PC-9 (cell line): ENCODE measurements at regions not wholly inside any gene's neighbourhood (a gene's known extent, or its start where the extent isn't known, plus 50 kb on each side); places are given as distances from the start of the nearest gene placed in this dataset.

Experiments used
- EZH2 ChIP-seq: fragments of 200-600 bp; sonication (generic); IDR thresholded peaks from 2 replicates; pipeline ENCODE4 v1.8.0; 2017; ENCODE audit warnings: antibody characterized with exemption, low read depth
- TF ChIP-seq, protein P1 (sequence below): fragments of 200-600 bp; sonication (generic); conservative IDR thresholded peaks from 2 replicates; pipeline ENCODE4 v1.6.1; 2017; ENCODE audit warnings: mixed run types, antibody characterized with exemption, mild to moderate bottlenecking, moderate library complexity

DNA sequence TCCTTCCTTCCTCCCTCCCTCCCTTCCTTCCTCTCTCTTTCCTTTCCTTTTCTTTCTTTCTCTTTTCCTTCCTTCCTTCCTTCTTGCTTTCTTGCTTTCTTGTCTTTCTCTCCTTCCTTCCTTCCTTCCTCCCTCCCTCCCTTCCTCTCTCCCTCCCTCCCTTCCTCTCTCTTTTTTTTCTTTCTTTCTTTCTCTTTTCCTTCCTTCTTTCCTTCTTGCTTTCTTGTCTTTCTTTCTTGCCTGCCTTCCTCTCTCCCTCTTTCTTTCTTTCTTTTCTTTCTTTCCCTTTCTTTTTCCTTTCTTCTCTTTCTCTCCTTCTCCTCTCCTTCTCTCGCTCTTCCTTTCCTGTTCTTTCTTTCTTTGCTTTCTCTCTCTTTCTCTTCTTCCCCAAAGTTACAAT, 728.4 kb upstream of the ADAMTS5 start:
- TF ChIP-seq, protein P1, sequence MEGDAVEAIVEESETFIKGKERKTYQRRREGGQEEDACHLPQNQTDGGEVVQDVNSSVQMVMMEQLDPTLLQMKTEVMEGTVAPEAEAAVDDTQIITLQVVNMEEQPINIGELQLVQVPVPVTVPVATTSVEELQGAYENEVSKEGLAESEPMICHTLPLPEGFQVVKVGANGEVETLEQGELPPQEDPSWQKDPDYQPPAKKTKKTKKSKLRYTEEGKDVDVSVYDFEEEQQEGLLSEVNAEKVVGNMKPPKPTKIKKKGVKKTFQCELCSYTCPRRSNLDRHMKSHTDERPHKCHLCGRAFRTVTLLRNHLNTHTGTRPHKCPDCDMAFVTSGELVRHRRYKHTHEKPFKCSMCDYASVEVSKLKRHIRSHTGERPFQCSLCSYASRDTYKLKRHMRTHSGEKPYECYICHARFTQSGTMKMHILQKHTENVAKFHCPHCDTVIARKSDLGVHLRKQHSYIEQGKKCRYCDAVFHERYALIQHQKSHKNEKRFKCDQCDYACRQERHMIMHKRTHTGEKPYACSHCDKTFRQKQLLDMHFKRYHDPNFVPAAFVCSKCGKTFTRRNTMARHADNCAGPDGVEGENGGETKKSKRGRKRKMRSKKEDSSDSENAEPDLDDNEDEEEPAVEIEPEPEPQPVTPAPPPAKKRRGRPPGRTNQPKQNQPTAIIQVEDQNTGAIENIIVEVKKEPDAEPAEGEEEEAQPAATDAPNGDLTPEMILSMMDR = no peak
- TF ChIP-seq EZH2 = no peak
